ENCODE measurements at regions not wholly inside any gene's neighbourhood (a gene's known extent, or its start where the extent isn't known, plus 50 kb on each side); places are given as distances from the start of the nearest gene placed in this dataset.

DNA sequence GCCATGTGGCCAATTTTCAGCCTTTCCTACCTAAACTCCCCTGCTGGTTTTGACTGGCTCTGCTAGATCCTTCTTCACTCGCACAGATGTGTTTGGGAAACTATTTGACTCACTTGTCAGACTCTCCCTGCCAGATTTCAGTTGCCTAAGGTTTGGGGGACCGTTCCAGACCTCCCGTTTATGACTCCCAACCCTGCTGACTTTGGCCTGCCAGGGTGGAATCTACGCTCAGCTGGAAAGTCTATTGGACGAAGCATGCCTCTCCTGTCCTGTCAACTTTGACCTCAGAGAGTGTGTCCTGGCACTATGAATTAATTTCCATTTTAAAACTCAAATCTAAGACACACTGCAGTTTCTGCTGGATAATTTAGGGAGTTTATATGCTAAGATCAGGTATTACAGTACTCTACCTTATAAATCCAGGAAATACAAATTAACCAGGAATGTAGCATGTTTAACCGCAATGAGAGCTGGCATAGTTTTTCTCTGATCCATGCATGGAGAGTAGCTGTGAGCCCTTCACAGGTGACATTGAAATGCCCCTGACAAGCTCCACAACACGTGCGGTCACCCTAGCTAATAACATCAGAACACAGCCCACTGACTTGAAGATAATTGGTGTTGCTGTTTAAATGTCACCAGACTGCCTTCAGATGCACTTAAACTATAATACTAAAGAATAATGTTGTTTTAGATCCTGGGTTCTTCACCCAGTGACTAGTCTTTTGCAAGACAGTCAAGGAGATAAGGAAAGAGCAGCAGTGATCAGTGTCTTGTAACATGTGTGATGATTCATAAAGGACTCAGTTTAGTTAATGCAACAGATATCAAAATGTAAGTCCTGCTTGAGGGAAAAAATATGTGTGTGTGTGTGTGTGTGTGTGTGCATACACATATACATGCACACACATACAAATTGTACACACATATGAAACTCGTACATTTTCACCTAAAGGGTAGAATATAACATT lies 223.0 kb upstream of the MCTP2 start:
- TF ChIP-seq CTCF (IDR thresholded peaks at IDR 0.05) (no peak), POLR2A (IDR thresholded peaks at IDR 0.05) (no peak)

All from tibial nerve (tissue), 3 donors.